22Rv1 (cell line): ENCODE measurements at regions not wholly inside any gene's neighbourhood (a gene's known extent, or its start where the extent isn't known, plus 50 kb on each side); places are given as distances from the start of the nearest gene placed in this dataset.

Experiments used
- ZFX ChIP-seq: fragments of 450-650 bp; IDR thresholded peaks from 2 replicates; pipeline ENCODE4 v1.6.1; 2017; ENCODE audit warnings: antibody characterized with exemption, borderline replicate concordance
- TF ChIP-seq, protein P1 (sequence below): fragments of 450-650 bp; IDR thresholded peaks from 2 replicates; pipeline ENCODE4 v1.5.1; 2017; ENCODE audit warnings: mild to moderate bottlenecking

DNA sequence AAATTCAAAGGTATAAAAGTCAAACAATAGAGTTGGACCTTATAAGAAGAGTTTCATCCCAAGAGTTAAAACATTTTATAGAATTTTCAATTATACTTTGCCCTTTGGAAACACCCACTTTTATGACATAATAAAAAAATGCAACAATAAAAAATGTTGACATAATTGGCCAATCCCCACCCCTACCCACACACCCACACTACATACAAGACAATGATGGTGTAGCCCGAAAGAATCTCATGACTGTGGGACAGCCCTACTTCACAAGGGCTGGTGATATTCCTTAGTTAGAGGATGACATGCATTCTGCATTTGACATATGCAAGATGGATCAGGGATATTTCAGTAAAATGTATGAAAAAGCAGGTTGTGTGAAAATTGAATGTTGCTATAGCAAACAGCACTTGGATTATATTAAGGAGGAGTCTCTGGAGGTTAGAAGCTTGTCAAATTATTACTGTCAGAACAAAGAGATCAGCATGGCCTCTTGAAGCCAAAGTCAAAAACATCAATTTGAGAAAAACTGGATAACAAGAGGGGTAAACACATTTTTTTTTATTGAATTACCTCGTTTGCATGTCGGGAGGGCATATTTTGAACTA, 133.0 kb upstream of the SAMSN1 start:
- TF ChIP-seq, protein P1, sequence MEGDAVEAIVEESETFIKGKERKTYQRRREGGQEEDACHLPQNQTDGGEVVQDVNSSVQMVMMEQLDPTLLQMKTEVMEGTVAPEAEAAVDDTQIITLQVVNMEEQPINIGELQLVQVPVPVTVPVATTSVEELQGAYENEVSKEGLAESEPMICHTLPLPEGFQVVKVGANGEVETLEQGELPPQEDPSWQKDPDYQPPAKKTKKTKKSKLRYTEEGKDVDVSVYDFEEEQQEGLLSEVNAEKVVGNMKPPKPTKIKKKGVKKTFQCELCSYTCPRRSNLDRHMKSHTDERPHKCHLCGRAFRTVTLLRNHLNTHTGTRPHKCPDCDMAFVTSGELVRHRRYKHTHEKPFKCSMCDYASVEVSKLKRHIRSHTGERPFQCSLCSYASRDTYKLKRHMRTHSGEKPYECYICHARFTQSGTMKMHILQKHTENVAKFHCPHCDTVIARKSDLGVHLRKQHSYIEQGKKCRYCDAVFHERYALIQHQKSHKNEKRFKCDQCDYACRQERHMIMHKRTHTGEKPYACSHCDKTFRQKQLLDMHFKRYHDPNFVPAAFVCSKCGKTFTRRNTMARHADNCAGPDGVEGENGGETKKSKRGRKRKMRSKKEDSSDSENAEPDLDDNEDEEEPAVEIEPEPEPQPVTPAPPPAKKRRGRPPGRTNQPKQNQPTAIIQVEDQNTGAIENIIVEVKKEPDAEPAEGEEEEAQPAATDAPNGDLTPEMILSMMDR: no peak
- no peak for TF ChIP-seq ZFX
